CD4-positive, alpha-beta T cell (primary cell): ENCODE measurements at regions not wholly inside any gene's neighbourhood (a gene's known extent, or its start where the extent isn't known, plus 50 kb on each side); places are given as distances from the start of the nearest gene placed in this dataset.

Experiments
- ATAC-seq: fragments of 200-7000 bp; cut with Tn5 transposase; one replicate; pipeline ENCODE4 v1.10.0; 2022; ENCODE audit warnings: mild to moderate bottlenecking; ENCODE audit not compliant: poor library complexity
- CTCF ChIA-PET: fragments of 350-600 bp; sonication (Branson Sonifier 250); formaldehyde crosslinking; loops from one replicate; lab custom pipeline; 2021; ENCODE audit warnings: antibody characterized with exemption, inconsistent platforms; lab: Charles Lee
- POLR2A ChIA-PET: fragments of 350-600 bp; sonication (Branson Sonifier 250); formaldehyde crosslinking; loops from one replicate; lab custom pipeline; 2021; ENCODE audit warnings: antibody characterized with exemption, inconsistent platforms; lab: Charles Lee
- DNase-seq, 14 experiments: peaks; one replicate each; pipeline ENCODE4 v3.0.0-alpha.2; 2013 to 2020; ENCODE audit warnings: mixed read lengths in 2 of 14
- H3K27ac ChIP-seq, 2 donors: one replicate each; pipeline versions ENCODE4 v1.5.1 to v1.7.0; 2013; ENCODE audit warnings: low read length in 2 of 2, low read depth in 1 of 2, mild to moderate bottlenecking in 1 of 2
- H3K27me3 ChIP-seq, 2 experiments: 1 replicate in 1 of 2; 2 replicates in 1 of 2; pipeline versions ENCODE4 v1.6.1 to v1.7.0; 2013; ENCODE audit warnings: low read length in 2 of 2, control low read depth in 1 of 2, mild to moderate bottlenecking in 1 of 2, moderate library complexity in 1 of 2; ENCODE audit not compliant: insufficient read depth in 2 of 2, control insufficient read depth in 1 of 2
- H3K36me3 ChIP-seq: one replicate; pipeline ENCODE4 v1.6.1; 2013; ENCODE audit warnings: low read length, control low read depth; ENCODE audit not compliant: insufficient read depth
- H3K4me1 ChIP-seq: one replicate; pipeline ENCODE4 v1.6.1; 2013; ENCODE audit warnings: low read length, control low read depth; ENCODE audit not compliant: insufficient read depth
- H3K4me3 ChIP-seq: one replicate; pipeline ENCODE4 v1.5.1; 2013; ENCODE audit warnings: mild to moderate bottlenecking, low read length, moderate library complexity
- H3K9me3 ChIP-seq, 2 experiments: 1 replicate in 1 of 2; 2 replicates in 1 of 2; pipeline versions ENCODE4 v1.6.1 to v1.7.0; 2013; ENCODE audit warnings: low read length in 2 of 2, mild to moderate bottlenecking in 2 of 2, control low read depth in 1 of 2, moderate library complexity in 1 of 2; ENCODE audit not compliant: control insufficient read depth in 1 of 2, insufficient read depth in 1 of 2
- H3K27ac Mint-ChIP-seq: one replicate; pipeline ENCODE4 v1.8.0; 2020; ENCODE audit warnings: mixed read lengths
- H3K27me3 Mint-ChIP-seq: one replicate; pipeline ENCODE4 v1.8.0; 2021; ENCODE audit warnings: mixed read lengths
- H3K36me3 Mint-ChIP-seq: one replicate; pipeline ENCODE4 v1.8.0; 2021; ENCODE audit warnings: low read depth, mixed read lengths
- H3K4me1 Mint-ChIP-seq: one replicate; pipeline ENCODE4 v1.8.0; 2021; ENCODE audit warnings: low read depth, mixed read lengths
- H3K4me3 Mint-ChIP-seq: one replicate; pipeline ENCODE4 v1.8.0; 2020; ENCODE audit warnings: mild to moderate bottlenecking, mixed read lengths
- H3K9me3 Mint-ChIP-seq: one replicate; pipeline ENCODE4 v1.8.0; 2020; ENCODE audit warnings: mixed read lengths
- CTCF ChIP-seq: fragments of 200-600 bp; IDR thresholded peaks from one replicate; pipeline ENCODE4 v1.8.0; 2022; ENCODE audit warnings: antibody characterized with exemption, mild to moderate bottlenecking
- intact Hi-C, 2 experiments: fragments of 100-400 bp; cut with DNase I in 1 of 2; cut with micrococcal nuclease in 1 of 2; formaldehyde crosslinking; loops; one replicate each; pipeline versions ENCODE4 v1.15.1 to v1.9.0; 2023 to 2025; cut with DNase I, micrococcal nuclease

DNA sequence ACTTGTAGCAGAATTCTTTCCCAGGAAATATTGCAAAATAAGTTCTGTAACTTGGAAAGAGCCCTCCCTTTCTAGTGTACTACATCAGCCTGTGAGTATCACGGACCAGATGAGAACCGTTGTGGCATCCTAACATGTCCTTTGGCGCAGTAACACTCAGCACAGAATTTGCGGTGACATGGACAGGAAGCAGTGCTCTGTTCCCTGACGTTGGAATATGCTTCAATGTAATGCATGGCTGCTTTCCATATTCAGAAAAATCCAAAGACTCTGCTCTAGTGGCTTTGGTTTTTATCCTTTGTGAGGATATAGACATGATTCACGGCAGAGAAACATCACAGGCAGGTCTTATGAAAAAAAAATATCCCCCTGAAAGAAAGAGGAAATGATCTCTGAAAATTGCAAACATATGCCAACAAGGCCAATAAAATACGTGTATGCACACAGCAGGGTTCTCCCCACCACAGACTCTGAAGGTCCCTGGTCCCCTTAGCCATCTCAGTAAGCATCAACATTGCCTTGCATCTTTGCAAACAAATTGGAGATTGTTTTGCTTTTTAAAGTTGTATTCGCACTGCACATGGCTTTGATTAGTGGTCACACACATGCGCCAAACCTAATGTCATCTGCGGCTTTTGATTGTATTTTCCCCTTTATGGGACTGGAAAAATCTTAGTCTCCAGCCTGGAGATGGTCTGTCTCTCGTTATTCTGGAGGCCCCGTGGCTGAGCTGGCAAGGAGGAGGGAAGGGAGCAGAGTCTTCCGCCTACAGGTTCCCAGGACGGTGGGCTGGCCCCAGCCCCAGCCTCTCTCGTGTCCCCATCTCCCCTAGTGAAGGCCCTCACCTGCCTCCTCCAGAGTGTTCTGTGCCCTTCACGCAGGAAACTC is 122.9 kb downstream of the COPS8 start:
- Histone ChIP-seq H3K4me3 (no peak overlapping the region), H3K27ac (no peak overlapping the region), H3K27me3 (peaks cover 0 to 8% of the 10 kb centered on the region in 2 experiments), H3K4me1 (no peaks in the 10 kb centered on the region), H3K9me3 (peaks cover 0 to 8% of the 10 kb centered on the region in 2 experiments), H3K36me3 (no peaks in the 10 kb centered on the region)
- ChIA-PET POLR2A (no interaction called here), CTCF (no interaction called here)
- Mint-ChIP-seq H3K36me3 (no peaks in the 10 kb centered on the region), H3K4me3 (no peak overlapping the region), H3K4me1 (no peaks in the 10 kb centered on the region), H3K9me3 (no peaks in the 10 kb centered on the region), H3K27me3 (peaks cover 33% of the 10 kb centered on the region), H3K27ac (no peak overlapping the region)
- intact Hi-C loops, result no loop called here
- ATAC-seq (no peak), DNase-seq (no peak)
- no peak for TF ChIP-seq CTCF

GRCh38 chr2:237209885-237210284 is 124.2 kb downstream of the COPS8 start:
- ATAC-seq, result no peak
- H3K4me1 Mint-ChIP-seq, result no peaks in the 10 kb centered on the region

DNA sequence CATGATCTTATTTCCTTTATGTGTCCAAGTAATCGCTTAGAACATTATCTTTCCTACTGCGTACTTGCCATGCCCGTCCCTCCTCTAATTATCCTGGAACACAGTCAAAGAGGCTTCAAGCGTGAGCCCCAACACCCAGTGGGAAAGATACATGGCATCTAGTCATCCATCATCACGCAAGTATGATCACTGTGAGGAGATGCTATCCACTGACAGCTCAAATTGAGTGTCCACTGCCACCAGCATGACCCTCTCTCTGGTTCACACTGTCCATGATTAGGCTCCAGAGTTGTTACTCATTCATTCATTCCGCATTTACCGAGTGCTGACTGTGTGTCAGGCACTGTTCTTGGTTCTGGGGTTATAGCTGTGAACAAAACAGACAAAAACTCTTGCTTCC is 124.6 kb downstream of the COPS8 start:
- Histone ChIP-seq H3K36me3 (no peaks in the 10 kb centered on the region), H3K9me3 (peaks cover 0 to 8% of the 10 kb centered on the region in 2 experiments), H3K27me3 (peaks cover 0 to 8% of the 10 kb centered on the region in 2 experiments), H3K4me1 (no peaks in the 10 kb centered on the region), H3K4me3 (no peak overlapping the region), H3K27ac (no peak overlapping the region)
- Mint-ChIP-seq H3K4me1 (no peaks in the 10 kb centered on the region), H3K27ac (no peak overlapping the region), H3K9me3 (no peaks in the 10 kb centered on the region), H3K27me3 (peaks cover 27% of the 10 kb centered on the region), H3K36me3 (no peaks in the 10 kb centered on the region), H3K4me3 (no peak overlapping the region)
- POLR2A ChIA-PET, result no interaction called here
- ATAC-seq (no peak), DNase-seq (no peak)
- CTCF ChIA-PET, result no interaction called here
- no peak for TF ChIP-seq CTCF
- intact Hi-C loops, result no loop called here

More at GRCh38 chr2:237209885-237210284, 124.2 kb downstream of the COPS8 start:
- intact Hi-C loops, result no loop called here
- peaks cover 0 to 8% of the 10 kb centered on the region in 2 experiments for H3K9me3 ChIP-seq
- peaks cover 31% of the 10 kb centered on the region for H3K27me3 Mint-ChIP-seq
- DNase-seq, result no peak
- H3K4me3 ChIP-seq, result no peak overlapping the region
- H3K36me3 ChIP-seq, result no peaks in the 10 kb centered on the region
- no peaks in the 10 kb centered on the region for H3K4me1 ChIP-seq
- no peak overlapping the region for H3K4me3 Mint-ChIP-seq
- CTCF ChIA-PET, result no interaction called here
- no peak overlapping the region for H3K27ac Mint-ChIP-seq
- no peaks in the 10 kb centered on the region for H3K9me3 Mint-ChIP-seq
- H3K36me3 Mint-ChIP-seq, result no peaks in the 10 kb centered on the region
- TF ChIP-seq CTCF, result no peak
- peaks cover 0 to 8% of the 10 kb centered on the region in 2 experiments for H3K27me3 ChIP-seq
- POLR2A ChIA-PET, result no interaction called here
- H3K27ac ChIP-seq, result no peak overlapping the region
